Chondrocyte (in vitro differentiated cells): ENCODE measurements at regions not wholly inside any gene's neighbourhood (a gene's known extent, or its start where the extent isn't known, plus 50 kb on each side); places are given as distances from the start of the nearest gene placed in this dataset.
A peak's percentile ranks its signal among the peaks of the same experiment; 100 is the strongest.

Experiments used
- DNase-seq: peaks from one replicate; pipeline ENCODE4 v3.0.0; 2021; ENCODE audit warnings: mixed read lengths, low spot score
- H3K27ac Mint-ChIP-seq: one replicate; pipeline ENCODE4 v1.8.0; 2021; ENCODE audit warnings: mild to moderate bottlenecking, moderate library complexity, mixed read lengths; ENCODE audit not compliant: unreplicated experiment
- H3K27me3 Mint-ChIP-seq: 2 replicates; pipeline ENCODE4 v1.8.0; 2021; ENCODE audit warnings: low read depth, mixed read lengths
- H3K36me3 Mint-ChIP-seq: 2 replicates; pipeline ENCODE4 v1.8.0; 2021; ENCODE audit warnings: low read depth, mixed read lengths
- H3K4me1 Mint-ChIP-seq: 2 replicates; pipeline ENCODE4 v1.8.0; 2021; ENCODE audit warnings: low read depth, mild to moderate bottlenecking, mixed read lengths
- H3K4me3 Mint-ChIP-seq: one replicate; pipeline ENCODE4 v1.8.0; 2021; ENCODE audit warnings: mild to moderate bottlenecking, moderate library complexity, mixed read lengths; ENCODE audit not compliant: unreplicated experiment
- H3K9me3 Mint-ChIP-seq: 2 replicates; pipeline ENCODE4 v1.8.0; 2021; ENCODE audit warnings: low read depth, mixed read lengths
- CTCF ChIP-seq: fragments of 200-600 bp; sonication (generic); IDR thresholded peaks from 2 replicates; pipeline ENCODE4 v1.5.0; 2021; ENCODE audit warnings: antibody characterized with exemption, mild to moderate bottlenecking, moderate library complexity

- peaks cover 4% of the 10 kb centered on the region for H3K9me3 Mint-ChIP-seq
- no peaks in the 10 kb centered on the region for H3K27me3 Mint-ChIP-seq
- no peak overlapping the region for H3K4me3 Mint-ChIP-seq
- H3K4me1 Mint-ChIP-seq, result peaks cover 25% of the 10 kb centered on the region
- H3K36me3 Mint-ChIP-seq, result no peaks in the 10 kb centered on the region
- DNase-seq, result no peak
- no peak for TF ChIP-seq CTCF
- H3K27ac Mint-ChIP-seq, result no peak overlapping the region
These were observed 119.0 kb upstream of the LPP start for GRCh38 chr3:188034989-188035388.

- TF ChIP-seq CTCF, result no peak
- Mint-ChIP-seq H3K9me3 (peaks cover 4% of the 10 kb centered on the region), H3K4me3 (no peak overlapping the region), H3K36me3 (no peaks in the 10 kb centered on the region), H3K27me3 (no peaks in the 10 kb centered on the region), H3K27ac (no peak overlapping the region), H3K4me1 (peaks cover 25% of the 10 kb centered on the region)
- no peak for DNase-seq
These were observed 117.4 kb upstream of the LPP start for GRCh38 chr3:188036375-188037194.

GRCh38 chr3:188037195-188037718 is 116.7 kb upstream of the LPP start:
- DNase-seq, result no peak
- peak; percentile 76 for TF ChIP-seq CTCF
- H3K4me3 Mint-ChIP-seq, result peak overlapping the region; percentile 29
- H3K4me1 Mint-ChIP-seq, result peaks cover 25% of the 10 kb centered on the region
- no peak overlapping the region for H3K27ac Mint-ChIP-seq
- no peaks in the 10 kb centered on the region for H3K27me3 Mint-ChIP-seq
- peaks cover 4% of the 10 kb centered on the region for H3K9me3 Mint-ChIP-seq
- no peaks in the 10 kb centered on the region for H3K36me3 Mint-ChIP-seq

- no peak overlapping the region for H3K27ac Mint-ChIP-seq
- peaks cover 25% of the 10 kb centered on the region for H3K4me1 Mint-ChIP-seq
- TF ChIP-seq CTCF, result no peak
- H3K36me3 Mint-ChIP-seq, result no peaks in the 10 kb centered on the region
- no peak overlapping the region for H3K4me3 Mint-ChIP-seq
- no peak for DNase-seq
- H3K27me3 Mint-ChIP-seq, result no peaks in the 10 kb centered on the region
- no peaks in the 10 kb centered on the region for H3K9me3 Mint-ChIP-seq
These were observed 115.9 kb upstream of the LPP start for GRCh38 chr3:188037965-188038581.

- Mint-ChIP-seq H3K27ac (no peak overlapping the region), H3K27me3 (no peaks in the 10 kb centered on the region), H3K9me3 (no peaks in the 10 kb centered on the region), H3K4me1 (peaks cover 21% of the 10 kb centered on the region), H3K4me3 (no peak overlapping the region), H3K36me3 (no peaks in the 10 kb centered on the region)
- TF ChIP-seq CTCF, result no peak
- DNase-seq, result no peak
These were observed 112.8 kb upstream of the LPP start for GRCh38 chr3:188041193-188041592.
